ENCODE measurements at regions not wholly inside any gene's neighbourhood (a gene's known extent, or its start where the extent isn't known, plus 50 kb on each side); places are given as distances from the start of the nearest gene placed in this dataset.

GRCh38 chr4:119695216-119695615 lies 66.6 kb upstream of the PDE5A start:
- no peaks in the 10 kb centered on the region for H3K36me3 ChIP-seq (ENCODE audit: control insufficient read depth, insufficient read depth, low read length)
- no peaks in the 10 kb centered on the region for H4K20me1 ChIP-seq (replicated peaks; ENCODE audit: control insufficient read depth, insufficient read depth, low read length)
- BruUV-seq (replicated peaks): no TSS peak
- no peaks in the 10 kb centered on the region for H3K9me3 ChIP-seq (replicated peaks; ENCODE audit: control insufficient read depth, insufficient read depth, low read depth, low read length)
- no peaks in the 10 kb centered on the region for H3K9me1 ChIP-seq (ENCODE audit: control insufficient read depth, insufficient read depth, low read length)
- no peaks in the 10 kb centered on the region for H3K27me3 ChIP-seq (ENCODE audit: control insufficient read depth in 2 of 2, insufficient read depth in 2 of 2, low read length in 2 of 2)
- in situ Hi-C loops (cut with MboI) (no loop called here), intact Hi-C loops (cut with micrococcal nuclease) (no loop called here)
- CTCF ChIA-PET (ENCODE audit: low intra/inter-chr PET ratio): no interaction called here
- no peak overlapping the region for H3K4me2 ChIP-seq (ENCODE audit: insufficient read depth, low read length)
- H2AFZ ChIP-seq (ENCODE audit: low read depth, low read length): no peak overlapping the region
- no peaks in the 10 kb centered on the region for H3K79me2 ChIP-seq (ENCODE audit: control insufficient read depth, insufficient read depth, low read length)
- no peak overlapping the region for H3K27ac ChIP-seq (ENCODE audit: extremely low read depth, low read depth, low read length)
- ATAC-seq (no peak), FAIRE-seq (no peak), DNase-seq (ENCODE audit: extremely low read depth in 1 of 4, low spot score in 3 of 4) (no peak)
- H3K9ac ChIP-seq (ENCODE audit: insufficient read depth in 1 of 2, low read depth in 2 of 2, low read length in 2 of 2): no peak overlapping the region
- WGBS (ENCODE audit: insufficient coverage, low coverage, missing lambda C conversion rate): 0% methylated on average over 2 of the region's 2 CpGs
- POLR2A ChIA-PET: no interaction called here
- no peak overlapping the region for H3K4me3 ChIP-seq
- no peaks in the 10 kb centered on the region for H3K4me1 ChIP-seq (replicated peaks in 1 of 2; ENCODE audit: control insufficient read depth in 2 of 2, insufficient read depth in 2 of 2, low read length in 2 of 2)
- TF ChIP-seq CHD7 (IDR thresholded peaks at IDR 0.05; ENCODE audit: low read depth, low read length) (no peak), STAT6 (CRISPR knock-in tag; IDR thresholded peaks at IDR 0.05) (no peak)

Data from K562 (cell line).